TTC549 (cell line): ENCODE measurements at regions not wholly inside any gene's neighbourhood (a gene's known extent, or its start where the extent isn't known, plus 50 kb on each side); places are given as distances from the start of the nearest gene placed in this dataset.

Source experiments
- FAIRE-seq: peaks from 2 replicates; lab custom pipeline; 2012; peaks lifted over from hg19 to GRCh38; lab: Jason Lieb, UNC

DNA sequence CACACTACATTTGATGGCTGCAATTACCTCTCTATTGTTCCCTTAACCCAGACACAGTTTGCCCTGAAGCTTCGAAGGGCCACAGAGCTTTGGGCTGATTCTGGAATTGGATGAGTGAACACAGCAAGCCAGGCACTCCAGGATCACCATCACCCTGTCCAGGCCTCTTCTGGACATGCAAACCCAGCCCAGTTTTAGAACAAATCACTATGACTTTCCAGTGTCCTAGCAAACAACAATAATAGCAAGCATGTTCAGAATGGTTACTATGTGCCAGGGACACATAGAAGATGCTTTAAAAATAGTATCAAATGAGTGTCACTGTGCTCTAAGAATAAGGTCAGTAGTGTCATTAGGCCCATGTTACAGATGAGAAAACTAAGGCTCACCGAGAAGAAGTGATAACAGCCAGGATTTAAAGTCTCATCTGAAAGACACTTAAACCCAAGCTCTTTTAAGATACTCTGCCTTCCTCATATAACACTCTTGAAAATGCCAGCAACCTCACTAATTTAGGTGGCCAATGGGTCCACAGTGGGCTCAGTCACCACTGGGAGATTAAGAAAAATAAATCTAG lies 191.7 kb upstream of the STK17B start:
- no peak for FAIRE-seq

DNA sequence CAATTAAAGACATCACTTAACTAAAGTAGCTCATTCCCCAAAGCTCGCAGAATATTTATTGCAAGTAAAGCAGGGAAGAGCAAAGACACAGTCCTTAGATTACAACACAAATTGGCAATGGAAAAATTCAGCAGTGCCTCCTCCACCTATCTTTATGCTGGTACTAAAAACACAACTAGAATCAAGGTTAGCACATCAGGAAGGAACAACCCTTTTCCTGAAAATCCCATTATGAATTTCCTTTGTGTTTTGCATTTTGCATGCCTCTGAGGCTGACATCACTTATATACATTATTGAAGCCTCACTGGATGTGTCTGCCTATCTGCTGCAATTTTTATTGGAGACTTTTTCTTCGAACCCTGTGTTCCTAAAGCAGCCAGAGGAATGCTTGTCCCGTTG lies 193.8 kb upstream of the STK17B start:
- no peak for FAIRE-seq

DNA sequence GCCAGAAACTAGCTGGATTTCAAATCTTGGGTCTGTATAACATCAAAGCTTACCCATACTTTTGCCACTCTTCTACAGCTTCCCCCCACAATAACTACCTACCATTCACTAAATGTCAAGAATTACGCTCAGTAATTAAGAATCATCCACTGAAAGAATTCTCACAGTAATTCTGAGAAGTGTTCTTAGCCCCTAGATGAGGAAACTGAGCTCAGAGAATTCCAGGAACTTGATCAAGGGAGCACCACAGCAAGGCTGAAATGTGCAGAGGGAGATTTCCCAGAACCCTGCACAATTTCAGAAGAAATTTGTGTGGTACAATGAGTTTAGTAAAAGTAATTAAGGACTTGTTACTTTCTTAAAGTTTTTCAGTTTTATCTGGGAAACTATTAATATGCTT lies 194.5 kb upstream of the STK17B start:
- no peak for FAIRE-seq

DNA sequence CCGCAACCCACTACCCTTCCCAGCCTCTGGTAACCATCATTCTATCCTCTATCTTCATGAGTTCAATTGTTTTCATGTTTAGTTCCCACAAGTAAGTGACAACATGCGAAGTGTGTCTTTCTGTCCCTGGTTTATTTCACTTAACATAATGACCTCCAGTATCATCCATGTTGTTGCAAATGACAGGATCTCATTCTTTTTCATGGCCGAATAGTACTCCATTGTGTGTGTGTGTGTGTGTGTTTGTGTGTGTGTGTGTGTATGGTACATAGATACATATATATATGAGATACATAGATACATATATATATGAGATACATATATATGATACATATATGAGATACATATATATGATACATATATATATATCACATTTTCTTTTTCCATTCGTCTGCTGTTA lies 196.3 kb upstream of the STK17B start:
- no peak for FAIRE-seq

DNA sequence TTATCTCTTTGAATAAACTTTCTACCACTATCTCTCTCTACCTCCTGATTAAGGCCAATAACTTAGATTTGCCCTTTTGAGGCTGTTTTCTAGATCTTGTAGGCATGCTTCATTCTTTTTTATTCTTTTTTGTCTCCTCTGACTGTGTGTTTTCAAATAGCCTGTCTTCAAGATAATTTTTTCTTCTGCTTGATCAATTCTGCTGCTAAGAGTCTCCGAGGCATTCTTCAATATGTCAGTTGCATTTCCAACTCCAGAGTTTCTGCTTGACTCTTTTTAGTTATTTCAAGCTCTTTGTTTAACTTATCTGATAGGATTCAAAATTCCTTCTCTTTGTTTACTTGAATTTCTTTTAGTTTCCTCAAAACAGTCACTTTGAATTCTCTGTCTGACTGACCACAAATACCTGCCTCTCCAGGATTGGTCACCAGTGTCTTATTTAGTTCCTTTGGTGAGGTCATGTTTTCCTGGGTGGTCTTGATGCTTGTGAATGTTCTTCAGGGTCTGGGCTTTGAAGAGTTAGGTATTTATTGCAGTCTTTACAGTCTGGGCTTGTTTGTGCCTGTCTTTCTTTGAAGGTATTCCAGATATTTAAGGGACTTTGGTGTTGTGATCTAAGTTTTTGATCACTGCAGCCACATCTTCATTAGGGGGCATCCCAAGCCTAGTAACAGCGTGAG lies 197.3 kb upstream of the STK17B start:
- FAIRE-seq: no peak

DNA sequence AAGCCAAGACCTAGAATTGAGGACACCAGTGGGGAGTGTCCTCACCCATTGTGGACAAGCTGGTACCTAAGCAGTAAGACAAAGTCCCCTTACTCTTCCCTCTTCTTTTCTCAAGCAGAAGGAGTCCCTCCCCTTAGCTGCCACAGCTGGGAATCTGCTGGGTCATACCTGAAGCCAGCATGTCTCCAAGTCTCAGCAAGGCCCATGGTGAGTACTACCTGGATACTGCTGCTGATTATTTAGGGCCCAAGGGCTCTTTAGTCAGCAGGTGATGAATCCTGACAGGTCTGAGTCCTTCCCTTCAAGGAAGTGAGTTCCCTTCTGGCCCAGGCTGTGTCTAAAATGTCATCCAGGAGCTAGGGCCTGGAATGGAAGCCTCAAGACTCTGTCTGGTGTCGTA lies 198.6 kb upstream of the STK17B start:
- FAIRE-seq: no peak

DNA sequence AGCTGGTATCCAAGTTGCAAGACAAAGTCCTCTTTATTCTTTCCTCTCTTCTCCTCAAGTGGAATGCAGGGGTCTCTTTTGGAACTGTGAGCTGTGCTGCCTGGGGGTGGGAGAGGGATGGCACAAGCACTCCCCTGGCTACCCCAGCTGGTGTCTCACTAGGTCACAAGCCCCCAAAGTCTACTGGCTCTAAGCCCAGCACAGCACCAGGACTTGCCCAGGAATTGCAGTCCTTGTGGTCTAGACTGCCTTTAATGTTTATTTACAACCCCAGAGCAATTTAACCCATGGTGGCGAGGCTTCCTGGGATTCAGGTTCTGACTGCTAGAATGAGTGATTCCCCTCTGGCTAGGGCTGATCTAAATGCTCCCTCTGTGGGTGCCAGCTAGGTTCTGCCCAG lies 199.0 kb upstream of the STK17B start:
- no peak for FAIRE-seq

DNA sequence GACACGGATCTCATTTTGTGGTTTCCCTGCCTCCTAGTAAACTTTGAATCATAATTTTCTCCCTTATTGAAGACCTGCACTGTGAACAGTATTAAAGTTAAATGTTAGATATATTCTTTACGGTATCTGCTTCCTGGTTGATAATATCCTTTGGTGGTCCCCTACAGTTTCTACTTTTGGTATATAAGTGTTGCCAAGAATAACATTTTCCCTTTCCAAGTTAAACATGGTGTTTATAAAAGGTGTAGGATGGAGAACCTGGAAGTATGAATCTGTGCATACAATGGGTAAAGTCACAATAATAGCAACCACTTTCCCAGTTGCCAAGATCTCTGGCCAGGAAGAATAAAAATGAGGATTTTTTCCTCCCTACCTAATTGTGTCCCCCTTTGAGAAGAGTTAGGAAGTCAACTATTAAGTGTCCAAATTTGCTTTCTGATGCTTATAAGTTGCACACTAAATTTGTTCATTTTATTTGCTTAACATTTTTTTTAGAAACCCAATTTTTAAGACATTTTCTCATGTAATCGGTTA lies 201.0 kb upstream of the STK17B start:
- FAIRE-seq: no peak

DNA sequence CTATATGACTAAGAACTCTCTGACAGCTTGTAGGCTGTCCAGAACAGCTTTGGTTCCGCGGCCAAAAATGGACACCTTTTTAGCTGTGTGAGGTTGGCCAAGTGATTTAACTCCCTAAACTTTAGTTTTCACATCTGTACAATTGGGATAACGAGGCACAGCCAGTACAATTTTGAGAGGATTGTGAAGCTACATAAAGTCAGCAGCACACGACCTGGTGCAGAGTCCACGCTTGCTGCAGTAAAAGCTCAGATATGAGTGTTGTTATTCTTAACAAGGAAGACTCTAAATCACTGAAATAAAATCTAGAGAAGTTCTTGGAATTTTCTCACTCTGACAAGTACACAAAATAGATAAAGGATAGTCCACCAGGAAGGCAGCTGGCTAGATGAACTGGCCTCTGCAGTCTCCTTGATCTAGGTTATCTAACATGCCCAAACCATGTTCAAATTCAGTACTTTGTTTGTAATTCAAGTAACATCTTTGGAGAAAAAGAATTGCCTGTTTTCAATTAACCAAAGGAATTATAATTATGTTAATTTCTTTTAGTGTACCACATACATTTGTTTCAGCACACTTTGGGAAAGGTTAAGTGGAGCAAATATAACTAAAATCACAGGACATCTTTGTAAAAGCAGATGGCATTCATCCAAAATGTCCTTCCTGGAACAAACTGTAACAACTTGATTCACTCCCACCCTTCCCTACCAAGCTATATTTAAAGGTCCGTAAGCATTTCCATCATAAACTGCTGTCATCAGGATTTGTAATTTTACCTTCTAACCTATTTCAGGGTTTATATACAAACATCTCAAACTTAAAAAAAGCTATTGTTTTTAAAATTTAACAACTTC lies 201.7 kb upstream of the STK17B start:
- FAIRE-seq: no peak

DNA sequence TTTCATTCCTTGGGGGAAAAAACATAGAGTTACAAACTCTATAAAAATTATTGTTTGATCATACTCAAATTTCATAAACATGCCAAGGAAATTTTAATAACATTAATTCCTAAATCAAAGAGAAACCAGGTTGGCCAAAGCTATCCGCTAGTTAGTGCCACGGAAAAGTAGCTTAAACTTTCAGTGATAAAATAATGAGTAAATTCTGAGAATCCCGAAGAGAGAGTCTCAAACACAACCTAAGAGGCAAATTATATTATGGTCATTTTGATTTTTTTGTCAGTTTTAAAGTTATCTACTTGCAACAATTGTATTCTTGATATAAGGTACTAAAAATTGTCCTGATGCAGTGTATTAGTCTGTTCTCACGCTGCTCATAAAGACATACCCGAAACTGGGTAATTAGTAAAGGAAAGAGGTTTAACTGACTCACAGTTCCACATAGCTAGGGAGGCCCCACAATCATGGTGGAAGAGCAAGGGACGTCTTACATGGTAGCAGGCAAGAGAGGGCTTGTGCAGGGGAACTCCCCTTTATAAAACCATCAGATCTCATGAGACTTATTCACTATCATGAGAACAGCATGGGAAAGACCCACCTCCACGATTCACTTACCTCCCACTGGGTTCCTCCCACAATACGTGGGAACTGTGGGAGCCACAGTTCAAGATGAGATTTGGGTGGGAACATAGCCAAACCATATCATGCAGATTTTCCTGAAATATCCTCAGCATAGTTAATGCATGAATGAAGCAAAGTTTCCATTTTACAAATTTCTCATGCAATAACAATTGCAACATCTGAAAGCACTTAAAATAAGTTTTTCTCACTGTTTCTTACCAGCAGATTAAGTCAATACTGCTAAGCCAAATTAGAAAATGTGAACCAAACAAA lies 205.9 kb upstream of the STK17B start:
- FAIRE-seq: no peak

DNA sequence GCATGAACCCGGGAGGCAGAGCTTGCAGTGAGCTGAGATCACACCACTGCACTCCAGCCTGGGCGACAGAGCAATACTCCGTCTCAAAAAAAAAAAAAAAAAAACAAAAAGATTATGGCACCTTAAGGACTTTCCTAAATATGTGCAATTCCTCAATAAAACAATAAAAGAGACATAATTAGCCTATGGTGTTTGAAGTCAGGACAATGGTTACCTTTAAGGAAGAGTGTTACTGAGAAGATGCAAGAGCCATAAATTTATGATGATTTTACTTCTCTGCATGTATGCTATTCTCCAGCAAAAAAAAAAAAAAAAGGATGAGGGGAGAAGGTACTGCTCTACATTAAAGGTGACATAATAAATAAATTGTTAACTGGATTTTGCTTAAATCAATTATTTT lies 208.2 kb upstream of the STK17B start:
- no peak for FAIRE-seq

DNA sequence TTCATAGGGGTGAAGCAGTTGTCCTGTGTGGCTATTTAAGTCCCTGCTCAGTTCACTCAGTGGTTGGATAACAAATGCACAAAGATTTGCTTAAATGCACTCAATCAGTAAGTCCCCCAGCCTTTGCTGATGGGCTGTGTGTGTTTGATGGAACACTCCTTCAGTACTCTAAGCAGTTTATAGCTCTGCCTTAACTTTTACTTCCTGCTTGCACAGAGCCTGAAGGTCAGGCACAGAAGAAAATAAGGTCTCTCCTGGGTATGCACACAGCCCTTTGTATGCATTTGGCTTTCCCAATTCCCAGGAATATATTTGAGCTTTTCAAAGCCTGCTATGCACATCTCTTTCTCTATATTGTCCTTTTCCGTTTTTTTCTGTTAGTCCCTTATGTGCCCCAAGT lies 208.7 kb upstream of the STK17B start:
- no peak for FAIRE-seq

DNA sequence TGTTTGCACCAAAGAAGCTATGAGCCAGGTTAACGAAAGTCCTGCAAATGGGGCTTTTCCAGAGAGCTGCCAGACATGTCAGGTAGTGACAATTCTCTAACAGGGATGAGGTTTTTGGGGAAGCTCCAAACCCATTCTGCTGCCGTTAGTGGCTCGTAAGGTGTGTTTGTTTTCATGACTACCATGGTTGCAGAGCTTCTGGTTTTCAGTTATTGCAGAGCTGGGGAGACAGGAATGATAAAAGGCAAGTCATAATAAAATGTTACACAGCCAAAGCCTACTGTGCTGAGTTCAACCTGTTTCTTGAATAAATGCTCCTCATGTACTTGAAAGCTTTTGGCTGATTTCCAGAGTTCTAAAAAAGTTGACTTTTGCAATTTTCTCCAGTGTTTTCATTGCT lies 209.2 kb upstream of the STK17B start:
- no peak for FAIRE-seq

DNA sequence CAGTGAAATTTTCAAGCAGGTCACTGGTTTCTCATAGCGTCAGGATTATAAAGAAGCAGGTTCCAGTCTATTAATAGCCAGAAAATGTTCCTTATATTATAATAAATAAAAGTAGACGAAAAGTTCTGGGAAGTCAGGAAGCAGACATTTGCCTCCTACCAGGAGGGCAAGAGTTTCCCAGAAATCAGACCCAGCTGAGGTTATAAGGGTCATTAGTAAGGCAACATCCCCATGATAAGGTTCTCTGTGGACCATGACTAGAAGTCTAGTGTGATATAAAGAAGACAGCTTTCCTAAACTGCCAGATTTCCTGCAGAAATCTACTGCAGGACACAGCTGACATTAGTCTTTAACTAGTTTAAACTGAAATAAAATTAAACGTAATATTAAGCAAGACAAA lies 210.1 kb upstream of the STK17B start:
- FAIRE-seq: no peak

DNA sequence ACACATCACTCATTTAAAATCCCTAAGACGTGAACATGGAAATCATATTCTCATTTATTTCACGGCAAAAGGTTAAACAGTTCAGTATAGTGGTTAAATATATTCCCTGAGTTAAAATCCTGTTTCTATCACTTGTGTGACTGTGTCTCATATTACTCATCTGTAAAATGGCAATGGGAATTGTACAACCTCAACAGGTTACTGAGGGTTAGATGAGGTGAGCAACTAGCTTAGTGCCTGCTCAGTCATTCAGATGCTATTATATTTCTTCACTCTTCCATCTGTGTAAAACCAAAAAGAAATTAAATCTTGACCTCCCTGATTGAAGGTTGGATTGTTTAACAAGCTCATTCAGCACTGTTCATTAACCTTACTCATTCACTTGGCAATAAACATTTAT lies 212.4 kb upstream of the STK17B start:
- FAIRE-seq: no peak

DNA sequence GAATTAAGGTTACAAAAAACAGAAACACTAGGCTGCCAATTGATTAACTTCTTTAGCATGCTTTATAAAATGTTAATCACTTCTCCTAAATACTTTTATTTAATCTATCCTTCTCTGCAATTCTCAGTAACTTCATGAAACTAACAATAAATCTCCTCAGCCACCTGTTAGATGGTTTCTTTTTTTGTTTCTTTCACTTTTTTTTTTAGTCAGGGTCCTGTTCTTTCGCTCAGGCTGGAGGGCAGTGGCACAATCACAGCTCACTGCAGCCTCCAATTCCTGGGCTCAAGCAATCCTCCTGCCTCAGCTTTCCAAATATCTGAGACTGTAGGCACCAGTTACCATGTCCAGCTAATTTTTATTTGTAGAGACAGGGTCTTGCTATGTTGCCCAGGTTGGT lies 213.4 kb upstream of the STK17B start:
- no peak for FAIRE-seq

DNA sequence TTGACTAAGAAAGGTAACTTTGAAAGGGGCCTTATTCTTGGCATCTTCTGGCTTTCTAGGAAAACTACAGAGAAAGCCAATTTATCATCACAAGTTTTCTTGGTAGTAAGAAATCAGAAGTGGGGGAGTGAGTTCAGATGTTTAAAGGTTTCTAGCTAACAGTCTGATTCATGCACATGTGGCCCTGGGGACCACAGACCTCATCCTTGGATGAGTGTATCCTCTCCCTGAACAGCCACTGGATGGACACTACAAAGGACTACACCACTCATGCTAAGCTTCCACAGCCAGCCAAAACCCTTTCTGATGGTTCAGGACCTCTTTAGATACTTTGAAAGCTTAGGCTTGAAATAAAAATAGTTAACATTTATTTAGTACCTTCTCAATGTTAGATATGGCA lies 218.3 kb upstream of the STK17B start:
- FAIRE-seq: no peak

DNA sequence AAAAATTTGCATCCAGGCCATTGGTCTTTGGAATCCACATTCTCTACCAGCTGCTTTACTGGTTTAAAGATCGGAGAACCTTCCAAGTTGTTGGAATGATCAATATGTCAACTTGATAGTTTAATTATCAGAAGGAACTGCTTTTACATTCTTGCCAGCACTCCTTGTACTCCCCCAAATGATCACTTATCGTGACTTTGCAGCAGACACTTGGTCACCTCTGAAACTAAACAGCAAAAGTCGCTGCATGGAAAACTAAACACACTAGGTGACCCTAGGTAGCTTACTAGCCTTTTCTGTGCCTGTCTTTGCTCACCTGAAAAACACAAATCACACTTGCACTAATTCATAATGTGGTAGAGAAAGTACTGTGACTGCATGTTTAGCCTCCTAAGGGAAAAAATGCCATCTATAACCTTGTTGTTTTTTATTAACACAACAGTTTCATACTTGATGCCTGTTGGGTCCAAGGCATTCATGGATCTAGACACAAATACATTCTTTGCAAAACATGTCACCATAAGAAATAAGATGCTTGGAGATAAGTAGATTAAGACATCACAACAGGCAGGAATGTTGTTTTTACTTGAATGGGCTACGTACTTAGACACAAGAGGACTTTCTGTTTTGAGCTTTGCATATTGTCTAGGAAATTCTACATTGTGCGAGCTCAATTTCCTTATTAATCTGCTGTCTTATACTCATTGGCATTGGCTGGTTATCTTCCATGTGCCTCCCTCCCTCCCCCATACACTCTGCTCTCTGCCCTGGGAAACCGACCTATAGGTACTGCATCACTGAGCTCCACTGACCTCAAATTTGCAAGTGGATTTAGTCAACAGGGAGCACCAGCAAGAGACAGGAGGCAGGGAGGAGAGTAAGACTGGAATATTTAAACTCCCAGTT lies 219.1 kb upstream of the STK17B start:
- FAIRE-seq: no peak

DNA sequence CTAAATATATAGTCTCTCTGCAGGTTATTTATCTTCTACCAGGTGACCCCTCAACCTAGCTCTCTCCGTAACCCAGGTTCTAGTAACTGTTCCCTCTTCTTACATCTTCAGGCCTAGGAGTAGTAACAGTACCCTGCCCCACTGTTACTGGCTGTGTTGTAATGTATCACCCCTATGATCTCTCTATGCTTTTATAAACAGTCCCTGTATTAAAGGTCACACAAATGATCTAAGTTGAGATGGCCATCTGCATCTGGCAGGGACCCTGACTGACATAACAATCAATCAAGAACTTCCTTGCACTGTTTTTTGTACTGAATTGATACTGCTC lies 219.7 kb upstream of the STK17B start:
- no peak for FAIRE-seq

DNA sequence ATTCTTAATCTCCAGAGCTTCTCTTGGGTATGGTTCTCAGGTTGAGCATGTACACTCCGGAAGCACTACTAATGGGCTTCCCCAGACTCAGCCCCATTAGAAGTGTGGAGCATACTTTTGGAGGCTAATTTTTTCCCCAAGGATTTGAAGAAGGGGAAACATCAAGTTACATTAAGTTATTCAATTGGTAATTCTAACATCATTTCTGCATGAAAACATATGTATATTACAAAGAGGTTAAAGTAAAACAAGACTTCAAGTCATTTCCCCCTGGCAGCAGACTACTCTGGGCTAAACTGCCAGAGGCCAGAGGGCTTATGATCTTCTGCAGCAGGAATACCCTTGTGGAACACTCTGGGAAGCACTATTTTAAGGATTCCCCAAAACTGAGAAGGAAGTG lies 227.7 kb upstream of the STK17B start:
- no peak for FAIRE-seq
